ENCODE measurements at regions not wholly inside any gene's neighbourhood (a gene's known extent, or its start where the extent isn't known, plus 50 kb on each side); places are given as distances from the start of the nearest gene placed in this dataset.
"Not testable (repeated sequence)": the region's sequence is repeated elsewhere in the genome, so short reads cannot be mapped to it uniquely, and the experiment has no call there.

DNA sequence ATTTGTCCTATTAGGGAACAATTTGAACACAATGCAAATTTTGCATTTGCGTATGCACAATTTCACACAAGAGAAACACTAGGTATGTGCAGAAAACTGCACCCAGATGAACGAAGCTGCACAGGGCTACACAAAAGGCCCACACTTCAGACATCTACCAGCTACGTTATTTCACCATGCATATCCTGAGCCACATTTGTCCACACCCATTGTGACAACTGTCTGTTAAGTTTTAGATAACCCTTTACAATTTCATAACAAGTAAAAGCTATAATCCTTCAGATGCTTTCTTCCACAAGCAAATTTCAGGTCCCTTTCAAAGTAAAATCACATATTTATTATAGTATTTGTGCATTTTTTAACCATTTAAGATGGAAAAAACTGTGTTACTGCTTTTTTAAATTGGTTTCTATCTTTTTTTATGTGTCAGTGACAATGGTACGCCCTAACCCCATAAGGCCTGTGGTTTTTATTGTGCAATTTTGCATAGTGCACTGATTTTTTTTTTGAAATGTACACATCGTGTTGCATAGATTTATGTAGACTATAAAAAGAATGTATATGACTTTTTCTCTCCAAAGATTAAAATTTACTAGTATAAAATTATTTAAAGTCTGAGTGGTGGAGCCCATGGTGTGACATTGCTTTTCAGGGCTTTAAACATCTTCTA lies 87.8 kb upstream of the BTG1 start:
- Mint-ChIP-seq H3K4me1 (ENCODE audit: low read depth, unreplicated experiment) (no peaks in the 10 kb centered on the region), H3K4me3 (ENCODE audit: low read depth, unreplicated experiment) (no peak overlapping the region), H3K9me3 (ENCODE audit: low read depth, unreplicated experiment) (no peaks in the 10 kb centered on the region), H3K27ac (ENCODE audit: unreplicated experiment) (no peak overlapping the region), H3K27me3 (ENCODE audit: unreplicated experiment) (no peaks in the 10 kb centered on the region), H3K36me3 (ENCODE audit: insufficient read depth, unreplicated experiment) (no peaks in the 10 kb centered on the region)
- intact Hi-C loops (cut with micrococcal nuclease; ENCODE audit: unreplicated experiment) = no loop called here
- no peak for DNase-seq
- no TSS peak for BruUV-seq (replicated peaks)
- CTCF ChIA-PET = interaction anchor here (1.2 kb wide), 1 partner anchor 23 kb away, joined by 3 read pairs; no protein-coding TSS in a partner anchor
- TF ChIP-seq, protein P1, sequence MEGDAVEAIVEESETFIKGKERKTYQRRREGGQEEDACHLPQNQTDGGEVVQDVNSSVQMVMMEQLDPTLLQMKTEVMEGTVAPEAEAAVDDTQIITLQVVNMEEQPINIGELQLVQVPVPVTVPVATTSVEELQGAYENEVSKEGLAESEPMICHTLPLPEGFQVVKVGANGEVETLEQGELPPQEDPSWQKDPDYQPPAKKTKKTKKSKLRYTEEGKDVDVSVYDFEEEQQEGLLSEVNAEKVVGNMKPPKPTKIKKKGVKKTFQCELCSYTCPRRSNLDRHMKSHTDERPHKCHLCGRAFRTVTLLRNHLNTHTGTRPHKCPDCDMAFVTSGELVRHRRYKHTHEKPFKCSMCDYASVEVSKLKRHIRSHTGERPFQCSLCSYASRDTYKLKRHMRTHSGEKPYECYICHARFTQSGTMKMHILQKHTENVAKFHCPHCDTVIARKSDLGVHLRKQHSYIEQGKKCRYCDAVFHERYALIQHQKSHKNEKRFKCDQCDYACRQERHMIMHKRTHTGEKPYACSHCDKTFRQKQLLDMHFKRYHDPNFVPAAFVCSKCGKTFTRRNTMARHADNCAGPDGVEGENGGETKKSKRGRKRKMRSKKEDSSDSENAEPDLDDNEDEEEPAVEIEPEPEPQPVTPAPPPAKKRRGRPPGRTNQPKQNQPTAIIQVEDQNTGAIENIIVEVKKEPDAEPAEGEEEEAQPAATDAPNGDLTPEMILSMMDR (IDR thresholded peaks at IDR 0.05; ENCODE audit: unreplicated experiment) = no peak

DNA sequence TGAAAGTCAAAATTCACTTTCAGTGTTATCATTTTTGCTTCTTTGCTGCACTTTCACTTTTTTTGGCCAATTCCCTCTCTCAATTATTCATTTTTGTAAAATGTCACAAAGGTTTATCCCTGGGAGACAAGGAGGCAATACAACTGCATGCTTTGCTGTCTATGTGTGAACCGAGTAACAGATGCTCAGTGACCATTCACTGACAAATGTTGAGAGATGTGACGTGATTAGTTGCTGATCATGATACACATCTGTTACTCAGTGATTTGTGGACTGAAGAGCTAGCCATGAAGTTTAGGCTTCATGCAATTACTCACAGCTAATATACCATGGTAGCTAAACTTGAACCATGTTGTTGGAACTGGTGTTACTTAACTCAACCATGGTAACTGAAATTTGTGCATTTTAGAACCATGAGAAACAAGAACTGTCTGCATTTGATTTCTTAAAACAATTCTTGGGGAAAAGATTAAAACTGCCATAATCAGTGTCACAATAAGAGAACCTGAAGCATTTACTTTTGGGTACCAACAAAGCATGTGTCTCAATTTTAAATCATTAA lies 86.8 kb upstream of the BTG1 start:
- BruUV-seq (replicated peaks); H3K4me1 Mint-ChIP-seq (ENCODE audit: low read depth, unreplicated experiment); H3K4me3 Mint-ChIP-seq (ENCODE audit: low read depth, unreplicated experiment); H3K36me3 Mint-ChIP-seq (ENCODE audit: insufficient read depth, unreplicated experiment); H3K9me3 Mint-ChIP-seq (ENCODE audit: low read depth, unreplicated experiment); H3K27ac Mint-ChIP-seq (ENCODE audit: unreplicated experiment); DNase-seq; H3K27me3 Mint-ChIP-seq (ENCODE audit: unreplicated experiment); intact Hi-C loops (cut with micrococcal nuclease; ENCODE audit: unreplicated experiment); CTCF ChIA-PET: not testable (repeated sequence)

DNA sequence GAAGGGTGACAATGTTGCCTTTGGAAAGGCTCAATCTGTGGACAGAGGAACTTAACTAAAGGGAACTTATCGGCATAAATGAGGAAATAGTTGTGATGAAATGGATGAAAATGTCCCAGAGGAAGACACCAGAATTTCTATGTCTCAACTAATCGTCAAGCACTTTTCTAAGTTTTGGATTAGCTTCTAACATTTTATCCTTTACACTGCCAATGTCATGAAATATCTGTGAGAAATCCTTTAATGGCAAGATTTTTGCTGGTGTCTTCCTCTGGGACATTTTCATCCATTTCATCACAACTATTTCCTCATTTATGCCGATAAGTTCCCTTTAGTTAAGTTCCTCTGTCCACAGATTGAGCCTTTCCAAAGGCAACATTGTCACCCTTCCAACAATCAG lies 86.3 kb upstream of the BTG1 start:
- H3K4me1 Mint-ChIP-seq (ENCODE audit: low read depth, unreplicated experiment); intact Hi-C loops (cut with micrococcal nuclease; ENCODE audit: unreplicated experiment); CTCF ChIA-PET; H3K27ac Mint-ChIP-seq (ENCODE audit: unreplicated experiment); H3K4me3 Mint-ChIP-seq (ENCODE audit: low read depth, unreplicated experiment); DNase-seq; H3K36me3 Mint-ChIP-seq (ENCODE audit: insufficient read depth, unreplicated experiment); BruUV-seq (replicated peaks); H3K9me3 Mint-ChIP-seq (ENCODE audit: low read depth, unreplicated experiment); H3K27me3 Mint-ChIP-seq (ENCODE audit: unreplicated experiment): not testable (repeated sequence)

DNA sequence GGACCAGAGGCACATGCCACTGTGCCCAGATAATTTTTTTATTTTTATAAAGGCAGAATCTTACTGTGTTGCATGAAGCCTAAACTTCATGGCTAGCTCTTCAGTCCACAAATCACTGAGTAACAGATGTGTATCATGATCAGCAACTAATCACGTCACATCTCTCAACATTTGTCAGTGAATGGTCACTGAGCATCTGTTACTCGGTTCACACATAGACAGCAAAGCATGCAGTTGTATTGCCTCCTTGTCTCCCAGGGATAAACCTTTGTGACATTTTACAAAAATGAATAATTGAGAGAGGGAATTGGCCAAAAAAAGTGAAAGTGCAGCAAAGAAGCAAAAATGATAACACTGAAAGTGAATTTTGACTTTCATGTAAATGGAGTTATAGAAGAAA lies 85.9 kb upstream of the BTG1 start:
- H3K27ac Mint-ChIP-seq (ENCODE audit: unreplicated experiment); H3K36me3 Mint-ChIP-seq (ENCODE audit: insufficient read depth, unreplicated experiment); H3K4me1 Mint-ChIP-seq (ENCODE audit: low read depth, unreplicated experiment); intact Hi-C loops (cut with micrococcal nuclease; ENCODE audit: unreplicated experiment); DNase-seq; H3K4me3 Mint-ChIP-seq (ENCODE audit: low read depth, unreplicated experiment); CTCF ChIA-PET; BruUV-seq (replicated peaks); H3K27me3 Mint-ChIP-seq (ENCODE audit: unreplicated experiment); H3K9me3 Mint-ChIP-seq (ENCODE audit: low read depth, unreplicated experiment): not testable (repeated sequence)

DNA sequence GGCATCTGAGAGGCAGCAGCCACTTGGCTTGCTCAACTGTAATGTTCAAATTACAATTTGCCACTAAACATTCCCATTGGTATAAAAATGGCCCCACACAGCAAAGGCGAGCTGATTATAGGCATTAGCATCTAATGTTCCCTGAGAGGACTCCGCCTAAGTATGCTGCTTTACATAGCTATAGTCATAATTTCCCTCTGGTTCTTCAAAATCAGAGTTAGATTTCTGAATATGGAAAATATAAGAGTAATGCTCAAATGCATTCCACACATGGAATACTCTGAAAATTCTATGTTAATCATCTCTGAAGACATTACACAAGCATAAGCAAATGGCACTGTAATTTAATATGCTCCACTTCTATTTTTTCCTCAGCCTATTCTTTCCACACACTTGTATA lies 83.7 kb upstream of the BTG1 start:
- CTCF ChIA-PET = no interaction called here
- H3K27ac Mint-ChIP-seq (ENCODE audit: unreplicated experiment) = no peak overlapping the region
- no peak overlapping the region for H3K4me3 Mint-ChIP-seq (ENCODE audit: low read depth, unreplicated experiment)
- no peak for DNase-seq
- H3K27me3 Mint-ChIP-seq (ENCODE audit: unreplicated experiment) = no peaks in the 10 kb centered on the region
- no peaks in the 10 kb centered on the region for H3K36me3 Mint-ChIP-seq (ENCODE audit: insufficient read depth, unreplicated experiment)
- intact Hi-C loops (cut with micrococcal nuclease; ENCODE audit: unreplicated experiment) = no loop called here
- BruUV-seq (replicated peaks) = no TSS peak
- H3K9me3 Mint-ChIP-seq (ENCODE audit: low read depth, unreplicated experiment) = no peaks in the 10 kb centered on the region
- H3K4me1 Mint-ChIP-seq (ENCODE audit: low read depth, unreplicated experiment) = peaks cover 27% of the 10 kb centered on the region
- TF ChIP-seq, protein P1 (IDR thresholded peaks at IDR 0.05; ENCODE audit: unreplicated experiment) = no peak

DNA sequence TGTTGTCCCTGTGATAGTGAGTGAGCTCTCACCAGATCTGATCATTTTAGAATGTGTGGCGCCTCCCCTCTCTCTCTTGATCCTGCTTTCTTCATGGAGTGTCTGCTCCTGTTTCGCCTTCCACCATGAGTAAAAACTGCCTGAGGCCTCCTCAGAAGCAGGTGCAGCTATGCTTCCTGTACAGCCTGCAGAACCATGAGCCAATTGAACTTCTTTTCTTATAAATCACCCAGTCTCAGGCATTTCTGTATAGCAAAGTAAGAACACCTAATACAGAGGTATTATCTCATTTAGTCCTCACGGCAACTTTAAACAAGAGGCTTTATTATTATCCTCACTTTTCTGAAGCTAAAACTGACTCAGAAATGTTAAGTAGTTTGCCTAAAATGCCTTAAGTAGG lies 81.3 kb upstream of the BTG1 start:
- Mint-ChIP-seq H3K4me3 (ENCODE audit: low read depth, unreplicated experiment) (no peak overlapping the region), H3K36me3 (ENCODE audit: insufficient read depth, unreplicated experiment) (no peaks in the 10 kb centered on the region), H3K27ac (ENCODE audit: unreplicated experiment) (no peak overlapping the region), H3K4me1 (ENCODE audit: low read depth, unreplicated experiment) (peaks cover 28% of the 10 kb centered on the region), H3K27me3 (ENCODE audit: unreplicated experiment) (no peaks in the 10 kb centered on the region), H3K9me3 (ENCODE audit: low read depth, unreplicated experiment) (no peaks in the 10 kb centered on the region)
- intact Hi-C loops (cut with micrococcal nuclease; ENCODE audit: unreplicated experiment) = no loop called here
- CTCF ChIA-PET = no interaction called here
- no peak for DNase-seq
- TF ChIP-seq, protein P1 (IDR thresholded peaks at IDR 0.05; ENCODE audit: unreplicated experiment) = no peak
- no TSS peak for BruUV-seq (replicated peaks)

All from Calu3 (cell line).